Esophagus squamous epithelium (tissue), 5 donors: ENCODE measurements at regions not wholly inside any gene's neighbourhood (a gene's known extent, or its start where the extent isn't known, plus 50 kb on each side); places are given as distances from the start of the nearest gene placed in this dataset.
"Not testable (repeated sequence)": the region's sequence is repeated elsewhere in the genome, so short reads cannot be mapped to it uniquely, and the experiment has no call there.

Experiments
- DNase-seq: peaks from one replicate; lab custom pipeline; 2025; lab: John Stamatoyannopoulos, UW
- H3K27ac ChIP-seq, 4 donors: fragments of 200-600 bp; sonication (generic); one replicate each; pipeline ENCODE4 v1.5.1; 2016 to 2019; ENCODE audit warnings: mild to moderate bottlenecking in 1 of 4
- H3K27me3 ChIP-seq, 4 donors: fragments of 200-600 bp; sonication (generic); 1 replicate in 3 of 4; 2 replicates in 1 of 4; pipeline versions ENCODE4 v1.5.1 to v1.6.0; 2017 to 2021; ENCODE audit warnings: antibody characterized with exemption in 1 of 4
- H3K36me3 ChIP-seq, 3 donors: fragments of 200-600 bp; sonication (generic); one replicate each; pipeline ENCODE4 v1.5.1; 2016 to 2019
- H3K4me1 ChIP-seq, 3 donors: fragments of 200-600 bp; sonication (generic); one replicate each; pipeline ENCODE4 v1.5.1; 2017 to 2019
- H3K4me3 ChIP-seq, 4 donors: fragments of 200-600 bp; sonication (generic); 1 replicate in 3 of 4; 2 replicates in 1 of 4; pipeline ENCODE4 v1.5.1; 2016 to 2019; ENCODE audit warnings: mild to moderate bottlenecking in 2 of 4, moderate library complexity in 1 of 4
- H3K9me3 ChIP-seq, 3 donors: fragments of 200-600 bp; sonication (generic); one replicate each; pipeline ENCODE4 v1.5.1; 2016 to 2019
- CTCF ChIP-seq, 6 experiments: fragments of 450-650 bp in 4 of 6; fragments of 200-600 bp in 2 of 6; sonication (generic) in 2 of 6; IDR thresholded peaks; one replicate each; pipeline ENCODE4 v1.5.1; 2016 to 2019; ENCODE audit warnings: antibody characterized with exemption in 6 of 6, mild to moderate bottlenecking in 4 of 6, moderate library complexity in 4 of 6
- POLR2A ChIP-seq, 4 donors: fragments of 450-650 bp; IDR thresholded peaks; one replicate each; pipeline ENCODE4 v1.6.1; 2017; ENCODE audit warnings: antibody characterized with exemption in 4 of 4, mild to moderate bottlenecking in 4 of 4, moderate library complexity in 3 of 4
- WGBS, 2 donors: methylation state at CpG; one replicate each; pipeline ENCODE4 v1.1.5; 2018; 5-methylcytosine and 5-hydroxymethylcytosine counted together
- intact Hi-C: fragments of 100-400 bp; cut with DNase I; formaldehyde crosslinking; loops from one replicate; pipeline ENCODE4 v1.15.0; 2022
- donor health status: DM: yes; HTN: yes; CAD: no.

DNA sequence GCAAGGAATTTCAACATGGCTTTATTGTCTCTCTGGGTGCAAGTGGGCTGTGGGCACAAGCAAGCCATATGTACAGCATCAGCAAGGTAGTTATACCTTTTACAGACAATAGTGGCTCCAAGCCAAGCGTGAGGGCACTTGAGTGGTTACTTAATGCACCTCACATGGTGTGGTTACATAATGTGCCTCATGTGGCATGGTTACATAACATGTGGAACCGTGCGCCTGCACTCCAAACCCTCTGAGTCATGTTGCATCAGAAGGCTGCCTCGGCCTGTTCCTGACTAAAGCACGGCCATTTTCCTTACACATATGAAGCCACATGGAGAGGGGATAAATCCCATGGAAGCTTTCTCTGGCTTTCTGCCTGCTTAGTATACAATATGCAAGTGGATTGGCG, 150.9 kb downstream of the OSTF1 start:
- 19 to 39% methylated on average over 5 to 6 of the region's 6 CpGs for WGBS, 2 donors

DNA sequence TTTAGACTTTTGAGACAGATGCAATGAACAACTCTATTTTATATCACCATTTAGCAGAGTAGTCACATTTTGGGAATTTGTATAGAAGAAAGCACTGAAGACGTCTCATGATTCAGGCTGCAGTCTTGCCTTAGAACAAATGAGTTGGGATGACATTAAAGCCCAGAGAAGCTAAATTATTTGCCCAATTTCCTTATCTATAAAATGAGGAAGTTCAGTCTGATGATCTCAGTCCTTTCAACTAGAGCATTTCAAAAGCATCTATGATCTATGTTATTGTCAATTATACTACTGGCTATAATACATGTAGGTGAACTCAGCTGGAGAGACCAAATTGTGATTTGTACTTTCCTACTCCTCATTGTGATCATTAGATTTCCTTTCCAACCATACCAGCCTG, 154.1 kb downstream of the OSTF1 start:
- intact Hi-C loops = no loop called here
- WGBS, 2 donors = 67 to 68% methylated on average over 1 of the region's 1 CpG
- Histone ChIP-seq H3K36me3 (no peaks in the 10 kb centered on the region), H3K4me3 (no peak overlapping the region), H3K4me1 (peaks cover 0 to 12% (median 0%) of the 10 kb centered on the region in 3 donors), H3K9me3 (peaks cover 0 to 10% (median 0%) of the 10 kb centered on the region in 3 donors), H3K27ac (no peak overlapping the region), H3K27me3 (no peaks in the 10 kb centered on the region)
- TF ChIP-seq CTCF (IDR thresholded peaks at IDR 0.05) = no peak
- no peak for TF ChIP-seq POLR2A (IDR thresholded peaks at IDR 0.05)
- no peak for DNase-seq

More for the DNA sequence above, 150.9 kb downstream of the OSTF1 start:
- DNase-seq = no peak
- Histone ChIP-seq H3K27me3 (no peaks in the 10 kb centered on the region), H3K36me3 (no peaks in the 10 kb centered on the region), H3K4me1 (peaks cover 0 to 17% (median 0%) of the 10 kb centered on the region in 3 donors), H3K4me3 (no peak overlapping the region), H3K27ac (peak overlapping the region in 2 of 4 donors; percentile 1 to 46), H3K9me3 (no peaks in the 10 kb centered on the region)
- TF ChIP-seq POLR2A (IDR thresholded peaks at IDR 0.05) = no peak
- no peak for TF ChIP-seq CTCF (IDR thresholded peaks at IDR 0.05)
- intact Hi-C loops = no loop called here

- no peak for DNase-seq
- H3K27me3 ChIP-seq = no peaks in the 10 kb centered on the region
- intact Hi-C loops = no loop called here
- no peak overlapping the region for H3K4me3 ChIP-seq
- TF ChIP-seq CTCF (IDR thresholded peaks at IDR 0.05) (no peak), POLR2A (IDR thresholded peaks at IDR 0.05) (no peak)
- no peak overlapping the region for H3K27ac ChIP-seq
- peaks cover 0 to 11% (median 9%) of the 10 kb centered on the region in 3 donors for H3K9me3 ChIP-seq
- H3K4me1 ChIP-seq = no peaks in the 10 kb centered on the region
- no peaks in the 10 kb centered on the region for H3K36me3 ChIP-seq
- 38 to 75% methylated on average over 2 to 3 of the region's 3 CpGs for WGBS, 2 donors
Measured at GRCh38 chr9:75246949-75247348, 158.6 kb downstream of the OSTF1 start.

GRCh38 chr9:75265525-75265972, 177.2 kb downstream of the OSTF1 start:
- Histone ChIP-seq H3K27ac (no peak overlapping the region), H3K9me3 (no peaks in the 10 kb centered on the region), H3K27me3 (no peaks in the 10 kb centered on the region), H3K4me1 (no peaks in the 10 kb centered on the region), H3K4me3 (no peak overlapping the region), H3K36me3 (no peaks in the 10 kb centered on the region)
- WGBS, 2 donors = 19 to 21% methylated on average over 3 of the region's 3 CpGs
- intact Hi-C loops = loop anchor here (10.0 kb wide), 1 partner anchor 599 kb away; no protein-coding TSS in a partner anchor
- peak; percentile 62 to 90 (median 73) for TF ChIP-seq CTCF (IDR thresholded peaks at IDR 0.05)
- no peak for TF ChIP-seq POLR2A (IDR thresholded peaks at IDR 0.05)
- no peak for DNase-seq

DNA sequence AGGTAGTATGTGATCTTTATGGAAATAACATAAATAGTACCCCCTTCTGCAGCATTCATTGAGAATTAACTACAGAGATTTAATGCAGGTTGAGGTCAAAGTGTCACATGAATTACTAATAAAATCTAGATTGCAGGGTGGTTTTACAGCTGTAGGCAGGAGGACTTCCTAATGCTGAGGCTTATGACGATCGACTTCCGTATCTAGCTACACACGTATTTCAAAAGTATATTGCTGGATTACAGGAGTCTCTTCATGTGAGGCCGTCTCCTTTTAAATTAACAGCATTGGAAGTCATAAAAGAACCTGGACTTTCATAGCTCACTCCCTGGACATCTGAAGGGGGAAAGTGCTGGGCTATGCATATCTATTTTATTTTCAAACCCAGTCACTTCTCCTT, 180.9 kb downstream of the OSTF1 start:
- no peak overlapping the region for H3K4me3 ChIP-seq
- no peak overlapping the region for H3K27ac ChIP-seq
- TF ChIP-seq CTCF (IDR thresholded peaks at IDR 0.05) = no peak
- H3K36me3 ChIP-seq = no peaks in the 10 kb centered on the region
- DNase-seq = no peak
- H3K9me3 ChIP-seq = peaks cover 0 to 15% (median 0%) of the 10 kb centered on the region in 3 donors
- 90 to 93% methylated on average over 5 of the region's 5 CpGs for WGBS, 2 donors
- no peaks in the 10 kb centered on the region for H3K4me1 ChIP-seq
- intact Hi-C loops = loop anchor here (10.0 kb wide), 1 partner anchor 596 kb away; no protein-coding TSS in a partner anchor
- no peaks in the 10 kb centered on the region for H3K27me3 ChIP-seq

DNA sequence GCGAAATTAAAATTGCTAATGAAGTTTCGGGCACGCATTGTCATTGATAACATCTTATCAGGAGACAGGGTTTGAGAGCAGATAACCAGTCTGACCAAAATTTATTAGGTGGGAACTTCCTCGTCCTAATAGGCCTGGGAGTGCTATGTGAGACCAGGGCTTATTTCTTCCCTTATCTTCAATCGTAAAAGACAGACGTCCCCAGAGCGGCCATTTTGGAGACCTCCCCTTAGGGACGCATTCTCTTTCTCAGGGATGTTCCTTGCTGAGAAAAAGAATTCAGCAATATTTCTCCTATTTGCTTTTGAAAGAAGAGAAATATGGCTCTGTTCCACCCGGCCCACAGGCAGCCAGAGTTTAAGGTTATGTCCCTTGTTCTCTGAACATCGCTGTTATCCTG, 184.7 kb downstream of the OSTF1 start:
- H3K27me3 ChIP-seq, H3K4me1 ChIP-seq, intact Hi-C loops, DNase-seq, H3K36me3 ChIP-seq, H3K27ac ChIP-seq, H3K4me3 ChIP-seq: not testable (repeated sequence)
- 88 to 93% methylated on average over 10 of the region's 10 CpGs for WGBS, 2 donors
- peaks cover 0 to 15% (median 0%) of the 10 kb centered on the region in 3 donors for H3K9me3 ChIP-seq
